ENCODE measurements at regions not wholly inside any gene's neighbourhood (a gene's known extent, or its start where the extent isn't known, plus 50 kb on each side); places are given as distances from the start of the nearest gene placed in this dataset.

GRCh38 chr7:110095372-110096052 is 995.4 kb upstream of the LRRN3 start:
- H3K27ac ChIP-seq (replicated peaks) = no peak overlapping the region
- no peak for DNase-seq (ENCODE audit: low read depth in 1 of 2, low spot score in 1 of 2)
- TF ChIP-seq GABPA (IDR thresholded peaks at IDR 0.05; ENCODE audit: low read depth) (no peak), POLR2AphosphoS5 (IDR thresholded peaks at IDR 0.05; ENCODE audit: low read depth) (no peak)
- H3K4me3 ChIP-seq (replicated peaks; ENCODE audit: insufficient read depth, low read length) = no peak overlapping the region
- no peaks in the 10 kb centered on the region for H3K27me3 ChIP-seq (ENCODE audit: insufficient read depth, poor library complexity, severe bottlenecking)

GRCh38 chr7:110104243-110104642 is 986.7 kb upstream of the LRRN3 start:
- TF ChIP-seq CTCF (IDR thresholded peaks at IDR 0.05; ENCODE audit: insufficient read depth, low read length) = no peak
- TF ChIP-seq GABPA (IDR thresholded peaks at IDR 0.05; ENCODE audit: low read depth) = no peak
- no peak for TF ChIP-seq SPI1 (IDR thresholded peaks at IDR 0.05; ENCODE audit: borderline replicate concordance, low read depth)
- TF ChIP-seq POLR2AphosphoS5 (IDR thresholded peaks at IDR 0.05; ENCODE audit: low read depth) = no peak
- no peak for TF ChIP-seq REST (IDR thresholded peaks at IDR 0.05; ENCODE audit: insufficient replicate concordance, low read depth)

GRCh38 chr7:110105307-110105706 is 985.6 kb upstream of the LRRN3 start:
- H3K27me3 ChIP-seq (ENCODE audit: insufficient read depth, poor library complexity, severe bottlenecking) = no peaks in the 10 kb centered on the region
- no peak for DNase-seq (ENCODE audit: low read depth in 1 of 2, low spot score in 1 of 2)
- no peak overlapping the region for H3K4me3 ChIP-seq (replicated peaks; ENCODE audit: insufficient read depth, low read length)
- TF ChIP-seq REST (IDR thresholded peaks at IDR 0.05; ENCODE audit: insufficient replicate concordance, low read depth) = no peak
- TF ChIP-seq GABPA (IDR thresholded peaks at IDR 0.05; ENCODE audit: low read depth) = no peak
- no peak for TF ChIP-seq POLR2AphosphoS5 (IDR thresholded peaks at IDR 0.05; ENCODE audit: low read depth)
- no peak for TF ChIP-seq CTCF (IDR thresholded peaks at IDR 0.05; ENCODE audit: insufficient read depth, low read length)
- no peak for TF ChIP-seq SPI1 (IDR thresholded peaks at IDR 0.05; ENCODE audit: borderline replicate concordance, low read depth)
- no peak overlapping the region for H3K27ac ChIP-seq (replicated peaks)

More at GRCh38 chr7:110104243-110104642, 986.7 kb upstream of the LRRN3 start:
- H3K27ac ChIP-seq (replicated peaks) = no peak overlapping the region
- H3K4me3 ChIP-seq (replicated peaks; ENCODE audit: insufficient read depth, low read length) = no peak overlapping the region
- no peaks in the 10 kb centered on the region for H3K27me3 ChIP-seq (ENCODE audit: insufficient read depth, poor library complexity, severe bottlenecking)
- DNase-seq (ENCODE audit: low read depth in 1 of 2, low spot score in 1 of 2) = no peak

- no peak for DNase-seq (ENCODE audit: low read depth in 1 of 2, low spot score in 1 of 2)
- no peaks in the 10 kb centered on the region for H3K27me3 ChIP-seq (ENCODE audit: insufficient read depth, poor library complexity, severe bottlenecking)
- no peak overlapping the region for H3K27ac ChIP-seq (replicated peaks)
- H3K4me3 ChIP-seq (replicated peaks; ENCODE audit: insufficient read depth, low read length) = no peak overlapping the region
- no peak for TF ChIP-seq POLR2AphosphoS5 (IDR thresholded peaks at IDR 0.05; ENCODE audit: low read depth)
- TF ChIP-seq REST (IDR thresholded peaks at IDR 0.05; ENCODE audit: insufficient replicate concordance, low read depth) = no peak
- no peak for TF ChIP-seq CTCF (IDR thresholded peaks at IDR 0.05; ENCODE audit: insufficient read depth, low read length)
- TF ChIP-seq GABPA (IDR thresholded peaks at IDR 0.05; ENCODE audit: low read depth) = no peak
- TF ChIP-seq SPI1 (IDR thresholded peaks at IDR 0.05; ENCODE audit: borderline replicate concordance, low read depth) = no peak
Measured at GRCh38 chr7:110105840-110106239, 985.1 kb upstream of the LRRN3 start.

Measured in HL-60 (cell line).